Non-pigmented ciliary epithelial cell (primary cell): ENCODE measurements at regions not wholly inside any gene's neighbourhood (a gene's known extent, or its start where the extent isn't known, plus 50 kb on each side); places are given as distances from the start of the nearest gene placed in this dataset.
A peak's percentile ranks its signal among the peaks of the same experiment; 100 is the strongest.
"Not testable (repeated sequence)": the region's sequence is repeated elsewhere in the genome, so short reads cannot be mapped to it uniquely, and the experiment has no call there.

Source experiments
- DNase-seq: peaks from one replicate; pipeline ENCODE4 v3.0.0-alpha.2; 2010; ENCODE audit warnings: low read depth

DNA sequence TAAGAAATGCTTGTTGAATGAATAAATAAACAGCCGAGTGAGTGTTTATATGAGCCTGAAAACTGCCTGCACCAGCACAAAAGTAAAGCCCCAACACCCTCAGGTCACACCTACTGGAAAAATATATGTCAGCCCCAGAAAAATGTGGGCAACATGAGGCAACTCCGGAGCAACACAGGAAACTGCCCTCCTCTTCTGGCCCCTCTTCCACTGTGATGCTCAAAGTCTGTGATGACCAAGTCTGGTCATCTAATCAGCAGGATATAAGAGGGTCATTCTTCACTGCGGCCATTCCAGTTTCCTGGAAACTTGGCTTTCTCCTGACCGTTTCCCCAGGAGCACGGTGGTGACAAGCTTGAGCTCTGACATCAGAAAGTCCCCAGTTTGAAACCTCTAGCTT, 159.6 kb upstream of the PZP start:
- no peak for DNase-seq

DNA sequence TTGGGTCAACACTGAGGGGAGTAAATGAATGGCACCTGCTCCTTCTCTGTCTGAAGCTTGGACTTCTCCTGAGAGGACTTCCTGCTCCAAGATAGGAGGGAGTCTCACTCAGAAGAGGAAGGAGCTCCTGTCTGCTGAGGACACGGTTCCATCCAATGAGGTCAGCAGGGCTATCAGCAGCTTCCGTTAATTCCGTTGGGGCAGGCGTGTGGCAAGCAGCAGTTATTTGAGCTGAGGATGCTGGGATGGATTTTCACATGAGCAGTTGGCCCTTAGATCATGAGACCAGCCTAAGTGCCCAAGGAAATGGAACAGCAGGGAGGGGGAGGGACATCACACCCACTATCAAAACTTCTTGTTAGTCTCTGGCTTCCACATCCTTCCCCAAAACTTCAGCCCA, 159.0 kb upstream of the PZP start:
- no peak for DNase-seq

DNA sequence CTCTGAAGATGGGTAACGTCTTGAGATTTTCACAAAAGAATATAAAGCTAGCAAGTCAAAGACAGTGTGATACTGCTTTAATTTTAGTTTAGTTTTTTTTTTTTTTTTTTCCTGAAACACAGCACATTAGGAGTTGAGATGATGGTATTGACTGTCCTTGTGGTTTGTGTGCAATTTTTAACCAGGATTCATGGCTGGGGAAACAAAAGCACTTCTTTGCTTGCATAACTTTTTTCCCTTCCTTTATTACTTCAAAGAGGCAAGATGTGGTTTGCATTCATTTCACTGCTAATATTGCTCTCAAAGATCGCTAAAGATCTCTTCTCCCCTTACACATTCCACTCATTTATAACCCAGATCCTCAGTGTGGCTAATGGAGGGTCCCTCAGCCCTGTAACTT, 157.1 kb upstream of the PZP start:
- DNase-seq = peak; percentile 30

DNA sequence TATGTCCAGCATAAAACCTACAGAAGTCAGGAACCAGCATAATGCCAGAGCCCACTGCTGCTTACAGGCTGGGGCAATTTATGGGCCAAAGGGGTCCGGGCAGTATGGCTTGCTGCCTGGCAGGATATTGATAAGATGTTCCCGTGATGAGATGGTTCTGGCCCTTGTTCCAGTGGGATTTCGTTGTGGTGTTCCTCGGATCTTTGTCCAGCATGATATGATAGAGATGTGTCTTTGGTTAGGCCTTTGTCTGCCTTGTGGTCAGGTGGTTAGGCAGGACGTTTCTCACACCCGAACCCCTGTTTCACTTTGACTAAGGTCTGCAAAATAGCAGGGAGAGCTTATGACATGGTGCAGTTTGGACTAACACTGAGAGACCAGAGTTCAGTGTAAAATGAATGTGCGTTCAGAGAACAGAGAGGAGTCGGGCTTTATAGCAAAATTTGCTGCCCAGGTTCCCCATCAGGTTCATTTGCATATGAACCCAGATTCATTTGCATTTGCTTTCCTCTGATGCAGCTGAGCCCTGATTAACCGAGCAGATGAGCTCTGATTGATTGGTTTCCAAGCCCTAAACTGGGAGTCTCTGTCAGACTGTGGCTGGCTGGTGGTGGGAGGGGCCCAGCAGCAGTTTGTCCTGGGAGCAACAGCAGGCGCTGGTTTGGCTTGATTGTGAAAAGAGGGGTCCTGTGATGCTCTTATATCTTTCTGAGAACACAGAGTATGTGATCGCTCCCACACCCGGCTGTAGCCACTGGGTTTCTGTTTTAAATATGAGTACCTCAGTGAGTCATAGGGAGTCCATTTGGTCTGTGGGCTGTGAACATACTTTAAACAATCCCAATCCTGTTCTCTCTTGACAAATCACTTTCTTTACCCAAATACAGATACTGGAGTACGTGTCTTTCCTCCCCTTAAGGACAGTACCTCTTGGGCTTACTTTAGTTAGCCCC, 156.3 kb upstream of the PZP start:
- DNase-seq = peak; percentile 48

DNA sequence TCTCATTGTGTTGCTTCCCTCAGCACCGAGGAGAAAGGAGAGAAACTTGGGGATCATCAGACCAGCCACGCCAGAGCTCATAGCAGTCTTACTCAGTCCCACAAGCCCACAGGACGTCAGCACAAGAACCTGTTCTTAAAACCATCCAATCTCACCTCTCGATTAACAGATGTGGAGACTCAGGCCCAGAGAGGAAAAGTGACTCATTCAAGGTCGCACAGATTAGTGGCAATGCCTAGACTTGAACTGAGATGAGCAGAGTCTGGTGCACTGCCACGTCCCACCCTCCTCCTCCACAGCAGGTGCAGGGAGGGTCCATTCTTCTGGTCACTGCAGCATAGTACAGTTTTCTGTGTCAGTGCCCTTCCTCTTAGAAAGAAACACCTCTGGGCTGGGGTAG, 154.9 kb upstream of the PZP start:
- no peak for DNase-seq

DNA sequence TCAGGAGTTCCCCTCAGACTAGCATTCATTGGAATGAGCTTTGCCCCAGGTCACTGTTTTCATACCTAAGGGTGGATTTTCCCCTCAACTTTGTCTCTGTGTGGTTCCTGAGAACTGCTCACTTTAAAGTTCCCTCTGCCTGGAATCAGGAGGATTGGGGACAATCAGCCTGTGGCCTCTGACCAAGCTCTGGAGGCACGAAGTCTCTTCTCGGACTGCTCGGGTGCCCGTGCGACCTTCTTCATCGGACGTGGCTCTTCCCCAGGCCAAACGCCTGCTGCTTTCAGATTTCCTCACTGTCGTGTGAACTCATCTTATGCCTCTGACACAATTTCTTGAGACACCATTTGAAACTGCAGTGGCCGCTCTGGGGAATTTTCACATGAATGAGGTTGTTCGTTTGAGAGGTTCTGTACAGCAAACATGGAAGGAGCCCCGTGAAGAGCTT, 153.7 kb upstream of the PZP start:
- no peak for DNase-seq

DNA sequence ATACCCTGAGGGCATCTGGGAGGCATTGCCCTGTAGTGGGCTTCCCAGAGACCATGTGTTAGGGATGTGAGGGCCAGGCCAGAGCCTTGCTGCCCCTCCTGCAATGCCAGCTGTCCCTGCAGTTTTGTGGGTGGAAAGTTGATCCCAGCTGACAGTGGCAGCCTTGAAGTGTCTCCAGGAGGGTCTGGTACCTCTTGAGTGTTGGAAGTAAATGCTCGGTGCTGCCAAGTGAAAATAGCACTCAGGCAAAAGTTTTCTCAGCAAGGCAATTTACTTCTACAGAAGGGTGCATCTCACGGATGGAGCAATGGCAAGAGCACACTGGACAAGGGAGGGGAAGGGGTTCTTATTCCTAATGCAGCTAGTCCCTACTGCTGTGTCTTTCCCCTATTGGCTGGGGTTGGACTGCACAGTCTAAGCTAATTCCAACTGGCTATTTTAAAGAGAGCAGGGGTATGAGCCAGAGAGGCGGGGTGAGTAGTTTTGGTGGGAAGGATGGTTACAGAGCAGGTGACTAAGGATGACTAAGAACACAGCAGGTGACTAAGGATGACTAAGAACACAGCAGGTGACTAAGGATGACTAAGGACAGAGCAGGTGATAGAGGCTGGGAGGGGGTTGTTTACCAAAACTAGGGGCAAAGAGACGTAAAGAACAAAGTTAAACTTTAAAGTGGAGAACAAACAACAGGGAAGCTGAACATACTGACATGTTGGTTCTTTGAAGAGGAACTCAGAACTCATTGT, 146.0 kb upstream of the PZP start:
- DNase-seq = not testable (repeated sequence)

DNA sequence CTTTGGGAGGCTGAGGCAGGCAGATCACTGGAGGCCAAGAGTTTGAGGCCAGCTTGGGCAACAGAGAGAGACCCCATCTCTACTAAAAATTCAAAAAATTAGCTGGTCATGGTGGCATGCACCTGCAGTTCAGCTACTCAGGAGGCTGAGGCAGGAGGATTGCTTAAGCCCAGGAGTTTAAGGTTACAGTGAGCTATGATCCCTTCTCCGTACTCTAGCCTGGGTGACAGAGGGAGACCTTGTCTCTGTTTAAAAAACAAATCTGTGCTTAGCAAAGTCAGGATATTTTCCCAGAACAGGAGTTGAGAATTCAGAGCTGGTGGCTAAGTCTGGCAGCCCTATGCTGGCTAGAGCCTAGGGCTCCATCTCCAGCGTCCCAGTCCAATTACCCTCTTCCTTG, 142.9 kb upstream of the PZP start:
- DNase-seq = no peak

DNA sequence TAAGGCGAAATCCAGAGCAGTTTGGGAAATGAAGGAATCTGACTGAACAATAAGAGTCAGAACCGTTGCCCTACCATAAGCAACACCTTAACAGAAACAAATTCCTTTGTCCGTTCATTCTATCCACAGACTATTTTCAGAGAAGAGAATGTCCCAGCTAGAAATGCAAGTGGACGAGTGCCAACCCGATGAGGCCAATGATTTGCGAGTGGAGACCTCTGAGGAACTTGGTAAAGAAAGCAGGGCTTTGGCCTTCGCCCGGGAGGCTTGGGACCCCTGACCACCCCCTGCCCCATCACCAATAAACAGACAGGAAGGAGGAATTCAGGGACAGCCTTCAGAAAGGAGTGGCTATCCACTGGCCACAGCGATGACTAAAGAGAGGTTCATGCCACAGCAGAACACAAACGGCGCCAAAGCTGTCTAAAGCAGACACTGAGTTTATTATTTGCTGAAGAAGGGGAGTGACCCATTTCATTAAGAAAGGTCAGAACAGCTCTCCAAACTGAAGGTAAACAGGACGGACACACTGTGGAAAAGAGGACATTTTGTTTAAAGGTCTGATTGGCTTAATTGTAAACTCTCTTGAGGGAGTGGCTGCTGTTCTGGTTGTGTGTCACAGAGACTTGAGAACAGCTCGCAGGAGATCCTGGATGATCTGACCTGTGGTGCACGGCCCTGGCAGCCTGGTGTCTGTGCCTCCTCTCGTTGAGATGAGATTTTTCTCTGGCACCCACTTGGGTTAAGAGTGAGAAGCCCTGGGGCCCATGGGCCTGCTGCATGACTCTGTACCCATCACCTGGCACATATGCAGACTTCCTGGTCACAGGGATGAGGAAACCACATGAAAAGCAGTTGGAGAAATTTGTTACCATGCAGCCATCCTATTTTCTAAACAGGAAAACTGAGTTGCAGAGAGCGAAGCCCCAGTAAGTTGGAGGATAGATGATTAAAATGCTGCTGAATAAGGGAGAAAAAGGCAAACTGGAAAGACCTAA, 142.0 kb upstream of the PZP start:
- DNase-seq = no peak

DNA sequence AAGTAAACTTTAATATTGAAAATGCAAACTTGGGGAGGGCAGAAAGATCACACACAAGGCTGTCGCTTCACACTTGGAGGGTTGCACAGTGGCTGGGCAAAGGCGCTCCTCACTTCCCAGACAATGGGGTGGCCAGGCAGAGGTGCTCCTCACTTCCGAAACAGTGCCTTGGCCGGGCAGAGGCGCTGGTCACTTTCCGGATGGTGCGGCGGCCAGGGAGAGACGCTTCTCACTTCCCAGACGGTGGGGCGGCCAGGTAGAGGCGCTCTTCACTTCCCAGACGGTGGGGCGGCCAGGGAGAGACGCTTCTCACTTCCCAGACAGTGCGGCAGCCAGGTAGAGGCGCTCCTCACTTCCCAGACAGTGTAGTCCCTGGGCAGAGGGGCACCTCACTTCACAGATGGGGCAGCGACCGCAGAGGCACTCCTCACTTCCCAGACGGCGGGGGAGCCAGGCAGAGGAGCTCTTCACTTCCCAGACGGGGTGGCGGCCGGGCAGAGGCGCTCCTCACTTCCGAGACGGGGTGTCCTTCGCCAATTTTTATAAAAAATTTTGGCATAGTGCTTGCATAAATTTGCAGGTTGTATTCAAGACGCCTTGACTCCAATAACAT, 140.8 kb upstream of the PZP start:
- DNase-seq = no peak

DNA sequence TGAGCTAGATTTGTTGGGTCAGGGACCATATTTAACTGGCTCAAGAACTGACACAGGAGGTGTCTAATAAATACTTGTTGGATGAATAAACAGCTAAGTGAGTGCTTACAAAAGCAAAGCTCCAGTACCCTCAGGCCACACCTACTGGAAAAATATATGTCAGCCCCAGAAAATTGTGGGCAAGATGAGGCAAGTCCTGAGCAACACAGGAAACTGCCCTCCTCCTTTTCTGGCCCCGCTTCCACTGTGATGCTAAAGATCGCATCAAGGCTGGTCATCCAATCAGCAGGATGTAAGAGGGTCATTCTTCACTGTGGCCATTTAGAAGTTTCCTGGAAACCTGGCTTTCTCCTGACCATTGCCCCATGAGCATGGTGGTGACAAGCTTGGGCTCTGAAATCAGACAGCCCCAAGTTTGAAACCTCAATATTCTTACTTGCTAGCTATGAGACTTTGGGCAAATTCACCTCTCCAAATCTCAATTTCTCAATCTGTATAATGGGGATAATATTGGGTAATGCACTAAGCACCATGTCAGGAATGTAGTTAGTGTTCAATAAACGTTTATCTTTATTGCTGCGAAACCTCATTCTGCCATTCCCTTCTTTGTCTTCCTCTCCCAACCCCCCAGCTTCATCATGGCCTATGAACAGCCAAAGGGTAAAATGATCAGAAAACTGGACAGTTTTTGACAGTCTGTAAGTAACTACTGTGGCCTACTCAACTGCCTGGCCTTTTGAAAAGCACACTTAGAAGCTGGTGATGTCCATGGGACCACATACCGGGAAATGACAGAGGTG, 139.3 kb upstream of the PZP start:
- no peak for DNase-seq

DNA sequence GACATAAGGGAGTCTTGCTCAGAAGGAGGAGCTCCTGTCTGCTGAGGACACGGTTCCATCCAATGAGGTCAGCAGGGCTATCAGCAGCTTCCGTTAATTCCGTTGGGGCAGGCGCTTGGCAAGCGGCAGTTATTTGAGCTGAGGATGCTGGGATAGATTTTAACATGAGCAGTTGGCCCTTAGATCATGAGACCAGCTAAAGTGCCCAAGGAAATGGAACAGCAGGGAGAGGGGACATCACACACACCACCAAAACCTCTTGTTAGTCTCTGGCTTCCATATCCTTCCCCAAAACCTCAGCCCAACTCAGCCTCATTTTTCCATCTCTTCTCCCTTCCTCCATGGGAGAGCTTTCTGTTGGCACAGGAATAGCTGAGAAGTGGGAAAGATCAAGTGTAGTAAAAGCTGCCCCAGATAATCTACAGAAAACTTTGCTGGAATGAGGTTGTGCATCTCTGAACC, 138.7 kb upstream of the PZP start:
- no peak for DNase-seq

DNA sequence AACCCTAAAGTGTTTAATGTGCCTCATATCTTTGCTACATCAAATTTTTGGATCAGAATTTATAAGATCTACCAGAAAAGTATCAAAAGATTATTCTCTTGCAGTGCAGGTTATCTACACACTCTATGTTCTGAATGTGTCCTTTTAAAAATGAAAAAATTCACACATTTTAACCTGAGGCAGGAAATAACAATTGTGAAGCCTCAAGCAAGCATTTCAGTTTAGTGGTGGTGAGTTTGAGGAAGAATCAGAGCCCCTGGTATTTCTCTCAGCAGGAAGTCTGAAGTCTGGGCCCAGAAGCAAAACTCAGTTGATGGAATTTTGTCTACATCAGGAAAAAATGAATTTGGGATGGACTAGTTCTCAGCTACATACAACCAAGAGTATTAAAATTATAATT, 137.0 kb upstream of the PZP start:
- DNase-seq = no peak

DNA sequence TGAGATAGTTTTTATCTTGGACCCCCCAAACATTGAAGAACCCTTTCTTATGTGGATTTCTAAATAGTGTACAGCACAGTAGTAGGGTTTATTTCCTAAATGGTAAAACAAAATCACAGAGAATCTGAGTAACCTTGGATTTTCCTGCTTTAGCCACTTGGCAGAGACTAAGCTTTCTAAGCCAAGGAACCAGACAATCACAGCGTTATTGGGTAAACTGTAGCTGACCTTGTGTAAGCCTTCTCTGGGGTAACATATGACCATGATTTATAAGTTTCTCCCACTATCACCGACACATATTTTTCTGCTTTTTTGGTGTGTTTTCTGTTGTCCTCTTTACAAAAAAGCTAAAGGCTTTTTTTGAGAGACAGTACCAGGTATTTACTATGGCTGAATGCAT, 136.3 kb upstream of the PZP start:
- DNase-seq = no peak

DNA sequence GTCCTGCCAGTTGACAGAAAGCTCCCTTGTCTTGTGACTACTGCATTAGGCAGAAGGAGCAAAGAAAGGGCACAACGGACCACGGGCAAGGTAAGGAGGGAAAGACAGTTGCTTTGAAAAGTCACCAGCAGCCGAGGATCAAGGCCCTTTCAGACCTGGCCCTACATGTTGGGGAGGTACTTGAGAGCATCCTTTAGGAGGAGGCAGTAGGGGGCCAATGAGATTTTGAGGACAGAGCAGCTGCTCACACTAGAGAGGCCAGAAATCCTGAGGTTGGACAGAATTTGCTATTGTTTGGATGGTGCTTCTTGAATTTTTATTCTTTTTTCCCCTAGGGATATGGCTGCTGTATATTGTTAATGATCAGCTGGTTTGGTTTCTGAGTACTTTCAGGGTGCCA, 135.5 kb upstream of the PZP start:
- DNase-seq = no peak

DNA sequence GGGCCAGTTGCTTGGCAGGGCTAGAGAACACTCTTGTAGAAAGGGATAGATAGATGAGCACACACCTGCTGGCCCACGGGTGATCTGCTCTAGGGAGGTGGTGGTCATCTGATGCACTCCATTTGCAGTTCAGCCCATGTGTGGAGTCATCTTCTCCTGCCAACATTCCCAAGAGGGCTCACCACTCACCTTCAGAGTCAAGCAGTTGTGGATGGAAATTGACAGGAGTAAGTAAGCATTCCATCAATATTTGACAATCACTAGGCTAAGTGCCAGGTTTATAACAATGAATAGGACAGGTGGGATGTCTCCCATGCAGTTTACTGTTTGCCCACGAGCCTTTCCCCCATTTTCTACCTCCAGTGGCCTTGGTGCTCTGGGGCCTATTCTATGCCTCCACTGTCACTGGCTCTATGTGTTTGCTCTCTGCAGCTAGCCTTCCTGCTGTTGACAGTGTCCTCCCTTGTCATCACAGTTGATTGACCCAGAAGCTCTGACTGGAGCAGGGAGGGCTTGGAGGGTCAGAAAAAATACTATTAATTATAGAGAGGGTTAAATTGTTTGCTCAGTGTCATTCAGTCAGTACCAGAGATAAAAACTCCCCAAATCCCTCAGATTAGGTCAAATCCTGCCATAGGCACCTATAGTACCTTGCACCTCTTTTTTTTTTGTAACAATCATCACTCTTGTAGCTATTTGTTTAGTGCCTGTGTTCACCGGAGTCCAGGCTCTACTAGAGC, 134.6 kb upstream of the PZP start:
- no peak for DNase-seq

DNA sequence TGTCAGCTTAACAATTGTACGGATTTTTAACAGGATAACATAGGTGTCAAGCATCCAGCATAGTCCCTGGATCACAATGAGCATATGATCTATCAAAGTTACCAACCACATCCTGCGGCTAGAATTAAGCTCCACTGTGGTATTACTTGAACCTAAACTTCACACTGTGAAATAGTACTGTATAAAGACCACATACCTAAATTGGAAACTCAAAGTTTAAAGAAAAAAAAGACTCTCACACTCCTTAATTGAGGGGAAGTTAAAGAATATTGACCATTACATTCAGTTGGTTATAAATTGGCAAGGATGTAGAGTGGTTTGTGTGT, 133.0 kb upstream of the PZP start:
- no peak for DNase-seq

DNA sequence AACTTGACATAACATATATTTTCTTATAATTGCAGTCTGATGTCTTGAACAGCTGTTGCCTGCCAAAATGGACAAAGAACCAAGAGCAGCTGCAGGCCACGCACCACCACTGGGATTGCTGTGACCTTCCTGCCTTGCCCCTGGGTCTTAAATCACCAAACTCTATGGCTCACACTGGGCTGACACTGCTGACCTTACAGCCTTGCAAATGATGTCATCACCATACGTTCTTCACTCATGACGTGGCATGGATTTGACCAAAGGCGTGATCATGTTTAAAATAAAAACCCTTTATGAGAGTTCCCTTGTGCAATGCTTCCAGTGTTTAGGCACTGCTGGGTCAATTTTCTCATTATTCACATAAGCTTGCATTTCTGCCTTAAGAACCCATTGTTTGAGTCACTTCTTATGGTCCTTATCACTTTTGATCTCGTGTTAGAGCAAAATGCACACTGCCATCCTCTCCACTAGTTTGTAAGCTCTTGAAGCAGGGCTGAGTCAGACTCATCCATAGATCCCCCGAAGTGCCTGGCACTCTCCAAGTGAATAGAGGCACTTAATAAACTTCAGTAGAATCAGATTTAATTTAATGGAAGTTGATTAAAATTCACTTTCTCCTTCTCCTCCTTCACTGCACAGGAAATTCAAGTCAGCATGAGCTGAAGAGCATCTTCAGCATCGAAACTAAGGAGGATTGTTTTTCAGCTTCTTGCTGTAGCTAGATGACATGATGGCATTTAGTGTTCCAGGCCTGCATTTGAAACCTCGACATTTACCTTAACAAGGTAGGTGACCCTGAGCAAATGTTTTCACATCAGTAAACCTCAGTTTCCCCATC, 132.4 kb upstream of the PZP start:
- no peak for DNase-seq

DNA sequence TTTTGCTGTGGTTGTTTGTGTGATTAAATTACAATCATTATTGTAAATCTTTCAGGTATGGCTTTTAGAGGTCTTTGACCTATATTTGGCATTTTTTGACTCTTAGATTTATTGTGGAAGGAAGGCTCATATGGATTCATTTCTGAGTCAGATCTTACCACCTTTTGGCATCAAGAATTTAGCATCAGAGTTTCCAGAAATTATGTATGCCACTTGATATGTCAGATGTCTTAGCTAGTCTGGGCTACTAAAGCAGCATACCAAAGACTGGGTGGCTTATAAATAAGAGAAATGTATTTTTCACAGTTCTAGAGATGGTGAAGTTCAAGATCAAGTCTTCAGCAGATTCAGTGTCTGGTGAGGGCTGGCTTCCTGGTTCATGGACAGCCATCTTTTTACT, 129.5 kb upstream of the PZP start:
- no peak for DNase-seq
